GM10248 (cell line): ENCODE measurements at regions not wholly inside any gene's neighbourhood (a gene's known extent, or its start where the extent isn't known, plus 50 kb on each side); places are given as distances from the start of the nearest gene placed in this dataset.

Source experiments
- CTCF ChIA-PET: fragments of 300-600 bp; sonication (Branson Sonifier 250); formaldehyde crosslinking; extraction: SDS; loops from one replicate; lab custom pipeline; 2021; ENCODE audit warnings: antibody characterized with exemption; lab: Yijun Ruan, JAX
- POLR2A ChIA-PET: fragments of 350-650 bp; sonication (Branson Sonifier 250); formaldehyde crosslinking; extraction: SDS; loops from one replicate; lab custom pipeline; 2020; ENCODE audit warnings: antibody characterized with exemption; lab: Yijun Ruan, JAX
- DNase-seq: peaks from one replicate; pipeline ENCODE4 v3.0.0; 2012; ENCODE audit errors: extremely low spot score
- CTCF ChIP-seq: IDR thresholded peaks from 2 replicates; pipeline ENCODE4 v1.5.1; 2012; ENCODE audit warnings: mild to moderate bottlenecking, low read depth; ENCODE audit errors: extremely low read depth, missing control alignments, control extremely low read depth

GRCh38 chr2:6325616-6326015 lies 540.1 kb downstream of the CMPK2 start:
- DNase-seq, result no peak
- no peak for TF ChIP-seq CTCF
- ChIA-PET CTCF (interaction anchor here (1.0 to 1.2 kb wide), 2 partner anchors 14 to 16 kb away, joined by 3 to 4 read pairs; no protein-coding TSS in a partner anchor), POLR2A (no interaction called here)

- ChIA-PET POLR2A (no interaction called here), CTCF (no interaction called here)
- TF ChIP-seq CTCF, result no peak
- no peak for DNase-seq
Measured at GRCh38 chr2:6326958-6327357, 538.7 kb downstream of the CMPK2 start.

- no peak for DNase-seq
- TF ChIP-seq CTCF, result no peak
- CTCF ChIA-PET, result interaction anchor here (1.4 kb wide), 1 partner anchor 26 kb away, joined by 4 read pairs; no protein-coding TSS in a partner anchor
- POLR2A ChIA-PET, result no interaction called here
Measured at GRCh38 chr2:6336752-6337471, 528.8 kb downstream of the CMPK2 start.

- ChIA-PET POLR2A (no interaction called here), CTCF (interaction anchor here (2.1 kb wide), 1 partner anchor 24 kb away, joined by 5 read pairs; no protein-coding TSS in a partner anchor)
- DNase-seq, result no peak
- no peak for TF ChIP-seq CTCF
Measured at GRCh38 chr2:6337472-6337820, 528.3 kb downstream of the CMPK2 start.

- DNase-seq, result no peak
- no peak for TF ChIP-seq CTCF
- CTCF ChIA-PET, result interaction anchor here (1.2 to 3.3 kb wide), 2 partner anchors 8 to 23 kb away, joined by 3 to 15 read pairs; no protein-coding TSS in a partner anchor
- POLR2A ChIA-PET, result no interaction called here
Measured at GRCh38 chr2:6341588-6342129, 524.0 kb downstream of the CMPK2 start.

DNA sequence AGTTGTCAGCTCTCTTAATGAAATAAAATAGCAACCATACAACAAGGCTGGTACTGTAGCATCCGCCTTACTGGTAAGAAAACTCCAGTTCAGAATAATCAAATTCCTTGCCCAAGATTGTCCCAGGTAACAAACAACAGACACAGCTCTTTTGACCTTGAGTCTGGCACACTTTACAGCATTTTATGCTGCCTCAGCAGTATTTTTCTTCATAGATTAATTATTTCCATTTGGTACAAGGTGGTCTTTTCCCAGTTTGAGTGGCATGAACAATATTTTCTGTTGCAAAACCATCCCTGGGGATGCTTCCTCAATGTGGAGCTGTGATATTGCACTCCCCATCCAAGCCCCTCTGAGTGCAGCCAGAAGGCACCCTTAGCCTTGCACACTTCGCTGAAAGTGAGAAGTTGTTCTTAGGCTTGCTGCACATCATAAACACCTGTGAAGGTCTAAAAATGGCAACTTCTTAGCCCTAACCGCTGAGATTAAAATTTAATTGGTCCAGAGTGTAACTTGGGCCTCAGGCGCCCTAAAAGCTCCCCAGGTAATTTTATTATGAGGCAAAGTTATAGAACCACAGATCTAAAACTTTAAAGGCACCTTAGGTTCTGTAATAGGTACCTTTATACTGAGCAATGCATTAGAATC lies 523.3 kb downstream of the CMPK2 start:
- CTCF ChIA-PET, result interaction anchor here (1.2 to 3.3 kb wide), 2 partner anchors 9 to 23 kb away, joined by 3 to 15 read pairs; no protein-coding TSS in a partner anchor
- no peak for DNase-seq
- TF ChIP-seq CTCF, result no peak
- POLR2A ChIA-PET, result no interaction called here
